GM19025 (cell line): ENCODE measurements at regions not wholly inside any gene's neighbourhood (a gene's known extent, or its start where the extent isn't known, plus 50 kb on each side); places are given as distances from the start of the nearest gene placed in this dataset.
"Not testable (repeated sequence)": the region's sequence is repeated elsewhere in the genome, so short reads cannot be mapped to it uniquely, and the experiment has no call there.

Source experiments
- ATAC-seq: cut with Tn5 transposase; IDR thresholded peaks from one replicate; pipeline ENCODE4 v1.9.1; 2021; ENCODE audit warnings: mild to moderate bottlenecking, low read depth, moderate library complexity; ENCODE audit not compliant: unreplicated experiment

GRCh38 chr6:47180633-47181032, 129.1 kb downstream of the TNFRSF21 start:
- ATAC-seq, result no peak

GRCh38 chr6:47179286-47179685, 130.4 kb downstream of the TNFRSF21 start:
- ATAC-seq, result no peak

- no peak for ATAC-seq
Measured at GRCh38 chr6:47175656-47176055, 133.5 kb upstream of the ADGRF1 start.

DNA sequence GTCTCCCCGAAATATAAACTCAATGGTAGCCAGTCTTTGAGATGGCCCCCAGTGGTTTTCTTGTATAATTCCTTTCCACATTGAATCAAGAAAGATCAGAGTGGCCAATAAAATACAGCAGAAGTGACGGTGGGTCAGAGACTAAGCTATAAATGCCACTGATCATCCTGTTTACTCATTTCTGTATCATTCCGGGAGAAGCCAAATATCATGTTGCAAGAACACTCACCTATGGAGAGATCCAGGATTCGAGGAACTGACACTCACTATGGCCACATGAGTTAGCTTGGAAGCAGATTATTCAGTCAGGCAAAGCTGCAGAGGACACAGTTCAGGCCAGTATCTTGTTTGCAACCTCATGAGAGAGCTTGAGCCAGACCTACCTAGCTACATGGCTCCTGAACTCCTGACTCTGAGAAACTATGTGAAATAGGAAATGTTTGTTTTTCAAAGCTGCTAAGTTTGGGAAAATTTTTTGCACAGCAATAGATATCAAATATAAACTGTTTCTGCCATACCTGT, 132.4 kb upstream of the ADGRF1 start:
- no peak for ATAC-seq

DNA sequence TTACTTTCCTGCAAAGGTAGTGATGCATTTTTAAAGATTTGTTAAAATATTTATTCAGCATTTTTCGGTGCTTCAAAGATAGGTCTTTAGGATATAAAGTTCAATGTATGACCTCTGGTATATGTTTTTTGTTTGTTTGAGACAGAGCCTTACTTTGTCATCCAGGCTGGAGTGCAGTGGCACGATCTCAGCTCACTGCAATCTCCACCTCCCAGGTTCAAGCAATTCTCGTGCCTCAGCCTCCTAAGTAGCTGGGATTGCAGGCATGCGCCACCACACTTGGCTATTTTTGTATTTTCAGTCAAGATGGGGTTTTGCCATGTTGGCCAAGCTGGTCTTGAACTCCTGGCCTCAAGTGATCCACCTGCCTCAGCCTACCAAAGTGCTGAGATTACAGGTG, 131.9 kb upstream of the ADGRF1 start:
- ATAC-seq, result not testable (repeated sequence)

GRCh38 chr6:47173145-47173544, 131.0 kb upstream of the ADGRF1 start:
- not testable (repeated sequence) for ATAC-seq

GRCh38 chr6:47170617-47170947, 128.4 kb upstream of the ADGRF1 start:
- no peak for ATAC-seq

GRCh38 chr6:47169785-47170616, 127.9 kb upstream of the ADGRF1 start:
- no peak for ATAC-seq

- no peak for ATAC-seq
Measured at GRCh38 chr6:47168180-47168579, 126.0 kb upstream of the ADGRF1 start.

GRCh38 chr6:47165918-47166317, 123.8 kb upstream of the ADGRF1 start:
- peak; percentile 69 for ATAC-seq

- ATAC-seq, result no peak
Measured at GRCh38 chr6:47164877-47165276, 122.7 kb upstream of the ADGRF1 start.

DNA sequence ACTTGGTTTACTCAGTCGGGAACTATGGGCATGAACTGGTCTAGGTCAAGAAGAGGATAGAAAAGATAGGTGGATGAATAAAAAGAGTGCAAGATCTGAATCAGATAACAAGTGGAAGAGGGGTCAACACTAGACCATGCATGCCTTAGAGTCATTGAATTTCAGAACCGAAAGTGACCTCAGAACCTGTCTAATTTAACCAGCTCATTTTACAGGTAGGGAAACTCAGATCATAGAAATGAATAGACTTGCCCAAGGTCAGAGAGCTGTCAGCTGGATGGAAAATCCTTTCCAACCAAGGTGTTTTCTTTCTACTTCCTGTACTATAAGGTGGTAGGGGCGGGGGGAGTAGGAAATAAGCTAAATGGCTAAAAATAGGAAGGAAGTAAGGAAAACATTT, 121.4 kb upstream of the ADGRF1 start:
- ATAC-seq, result no peak

DNA sequence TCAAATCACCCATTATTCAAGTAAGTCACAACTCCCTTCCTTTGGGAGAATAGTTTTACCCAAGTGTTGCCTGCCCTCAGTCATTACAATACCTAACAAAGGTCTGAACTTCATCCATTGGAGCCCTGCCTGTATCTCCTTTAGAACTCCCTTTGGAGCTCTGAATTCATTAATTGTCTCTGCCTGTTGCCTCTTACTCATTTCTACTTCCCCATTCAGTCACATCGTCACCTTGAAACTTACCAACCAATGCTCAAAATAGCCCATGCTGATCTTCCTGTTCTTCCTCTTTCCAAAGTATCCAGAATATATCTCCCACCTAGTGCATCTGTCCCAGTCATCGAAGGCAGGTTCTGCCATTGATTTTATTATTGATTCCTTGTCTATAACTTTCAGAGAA, 120.7 kb upstream of the ADGRF1 start:
- no peak for ATAC-seq

- no peak for ATAC-seq
Measured at GRCh38 chr6:47162231-47162630, 120.1 kb upstream of the ADGRF1 start.

DNA sequence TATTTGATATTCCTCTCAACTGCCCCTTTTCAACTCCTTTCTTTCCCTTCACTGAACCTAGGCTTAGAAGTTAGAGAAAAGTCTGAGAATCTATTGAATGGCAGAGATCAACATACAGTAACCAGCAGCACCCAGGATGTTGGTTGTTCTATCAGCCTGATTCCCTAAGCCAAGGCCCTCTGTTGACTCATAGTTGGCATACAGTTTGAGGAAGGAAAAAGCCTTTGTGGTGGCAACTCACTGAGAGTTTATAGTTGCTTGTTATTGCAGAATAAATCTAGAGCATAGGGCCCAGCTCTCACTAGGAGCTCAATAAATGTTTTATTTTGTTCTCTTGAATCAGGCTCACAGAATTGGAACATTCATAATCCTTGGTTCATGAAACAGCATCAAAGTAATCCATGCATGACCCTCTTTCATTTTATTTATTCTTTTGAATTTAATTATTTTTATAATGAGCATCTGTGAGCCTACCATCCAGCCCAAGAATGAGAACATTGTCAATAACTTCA, 119.1 kb upstream of the ADGRF1 start:
- ATAC-seq, result no peak

GRCh38 chr6:47160702-47161101, 118.6 kb upstream of the ADGRF1 start:
- ATAC-seq, result no peak

GRCh38 chr6:47159763-47160162, 117.6 kb upstream of the ADGRF1 start:
- no peak for ATAC-seq

DNA sequence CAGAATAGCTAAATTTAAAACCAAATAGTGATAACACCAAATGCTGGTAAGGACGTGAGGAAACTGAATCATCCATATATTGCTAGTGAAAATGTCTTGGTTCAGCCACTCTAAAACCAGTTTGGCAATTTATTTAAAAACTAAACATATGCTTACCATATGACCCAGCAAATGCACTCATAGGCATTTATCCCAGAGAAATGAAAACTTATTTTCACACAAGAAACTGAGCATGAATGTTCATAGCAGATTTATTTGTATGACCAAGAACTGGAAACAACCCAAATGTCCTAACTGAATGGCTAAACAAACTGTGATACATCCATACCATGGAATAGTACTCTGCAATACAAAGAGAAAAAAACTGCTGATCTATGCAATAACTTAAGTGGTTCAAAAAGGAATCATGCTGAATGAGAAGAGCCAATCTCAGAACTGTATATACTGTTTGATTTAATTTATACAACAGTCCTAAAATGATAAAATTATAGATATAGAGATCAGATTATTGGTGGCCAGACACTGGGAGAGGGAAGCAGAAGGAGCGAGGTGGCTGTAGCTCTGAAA, 115.6 kb upstream of the ADGRF1 start:
- no peak for ATAC-seq

DNA sequence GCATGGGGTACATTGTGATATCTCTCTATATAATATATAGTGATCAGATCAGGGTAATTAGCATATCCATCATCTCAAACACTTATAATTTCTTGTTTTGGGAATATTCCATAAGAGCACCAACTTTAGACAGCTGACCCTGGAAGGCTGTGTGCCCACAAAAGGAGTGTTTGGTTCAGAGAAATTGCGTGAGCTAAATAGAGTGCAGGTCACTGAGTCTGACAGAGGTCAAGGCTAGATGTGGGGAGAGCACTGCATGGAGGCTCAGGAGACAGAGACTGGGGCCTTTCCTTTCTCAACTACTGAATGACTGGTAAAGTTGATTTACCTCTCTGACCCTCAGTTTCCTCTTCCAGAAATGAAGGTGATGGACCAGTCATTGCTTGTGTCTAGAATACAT, 114.9 kb upstream of the ADGRF1 start:
- ATAC-seq, result no peak

DNA sequence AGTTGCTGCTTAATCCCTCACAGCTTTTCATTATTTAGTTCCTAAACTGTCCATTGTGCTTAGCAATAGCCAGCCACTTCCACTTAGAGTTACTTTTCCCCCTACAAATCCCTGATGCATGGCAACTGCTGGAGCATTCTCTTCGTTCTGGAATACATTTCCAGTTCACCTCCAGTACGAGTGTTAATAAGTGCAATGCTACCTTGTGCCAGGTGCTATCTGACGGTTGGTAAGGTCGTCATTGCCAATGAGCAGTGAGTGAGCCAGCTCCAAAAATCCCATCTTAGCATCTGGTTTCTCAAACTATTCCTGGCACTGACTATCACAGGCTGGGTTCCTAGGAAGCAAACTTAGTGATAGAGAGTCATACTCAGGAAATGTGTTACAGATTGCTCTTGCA, 114.1 kb upstream of the ADGRF1 start:
- ATAC-seq, result no peak

GRCh38 chr6:47153404-47153755, 111.2 kb upstream of the ADGRF1 start:
- ATAC-seq, result no peak
